Neural crest cell (in vitro differentiated cells): ENCODE measurements at regions not wholly inside any gene's neighbourhood (a gene's known extent, or its start where the extent isn't known, plus 50 kb on each side); places are given as distances from the start of the nearest gene placed in this dataset.

Source experiments
- DNase-seq: peaks from one replicate; pipeline ENCODE4 v3.0.0; 2021; ENCODE audit warnings: low read depth, mixed read lengths, low spot score
- H3K27ac Mint-ChIP-seq: one replicate; pipeline ENCODE4 v1.8.0; 2021; ENCODE audit warnings: mild to moderate bottlenecking, mixed read lengths; ENCODE audit not compliant: unreplicated experiment
- H3K27me3 Mint-ChIP-seq: 2 replicates; pipeline ENCODE4 v1.8.0; 2021; ENCODE audit warnings: low read depth, mild to moderate bottlenecking, mixed read lengths
- H3K36me3 Mint-ChIP-seq: 2 replicates; pipeline ENCODE4 v1.8.0; 2021; ENCODE audit warnings: low read depth, mild to moderate bottlenecking, mixed read lengths
- H3K4me1 Mint-ChIP-seq: 2 replicates; pipeline ENCODE4 v1.8.0; 2021; ENCODE audit warnings: mixed read lengths
- H3K4me3 Mint-ChIP-seq: one replicate; pipeline ENCODE4 v1.8.0; 2021; ENCODE audit warnings: mild to moderate bottlenecking, mixed read lengths
- H3K9me3 Mint-ChIP-seq: 2 replicates; pipeline ENCODE4 v1.8.0; 2021; ENCODE audit warnings: mixed read lengths
- CTCF ChIP-seq: fragments of 200-600 bp; sonication (generic); conservative IDR thresholded peaks from 2 replicates; pipeline ENCODE4 v1.5.0; 2021; ENCODE audit warnings: antibody characterized with exemption, mild to moderate bottlenecking

- peaks cover 13% of the 10 kb centered on the region for H3K4me1 Mint-ChIP-seq
- TF ChIP-seq CTCF, result no peak
- H3K36me3 Mint-ChIP-seq, result no peaks in the 10 kb centered on the region
- DNase-seq, result no peak
- peaks cover 17% of the 10 kb centered on the region for H3K27me3 Mint-ChIP-seq
- no peak overlapping the region for H3K27ac Mint-ChIP-seq
- H3K9me3 Mint-ChIP-seq, result no peaks in the 10 kb centered on the region
- no peak overlapping the region for H3K4me3 Mint-ChIP-seq
Observed at GRCh38 chr2:236511266-236511665, 58.4 kb upstream of the ACKR3 start.

DNA sequence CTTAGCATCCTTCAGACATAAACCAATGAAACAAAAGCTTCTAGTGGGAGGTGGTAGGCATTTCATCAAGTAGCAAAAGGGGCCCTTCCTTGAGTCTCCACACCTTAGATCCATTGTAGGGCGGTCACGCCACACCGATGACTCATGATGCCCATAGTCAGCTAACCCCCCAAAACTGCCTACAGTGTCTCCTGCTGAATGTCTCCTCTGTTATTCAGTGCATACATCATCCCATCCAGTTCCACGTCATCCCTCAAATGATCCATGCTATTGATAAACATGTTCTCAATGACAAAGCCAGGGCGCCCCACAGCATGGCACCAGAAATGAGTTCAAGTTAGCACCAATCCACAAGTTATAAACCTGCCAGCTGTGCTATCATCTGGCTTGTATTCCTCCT lies 57.4 kb upstream of the ACKR3 start:
- H3K4me3 Mint-ChIP-seq, result no peak overlapping the region
- no peak for DNase-seq
- peaks cover 7% of the 10 kb centered on the region for H3K4me1 Mint-ChIP-seq
- H3K27ac Mint-ChIP-seq, result no peak overlapping the region
- no peaks in the 10 kb centered on the region for H3K9me3 Mint-ChIP-seq
- peaks cover 13% of the 10 kb centered on the region for H3K27me3 Mint-ChIP-seq
- no peaks in the 10 kb centered on the region for H3K36me3 Mint-ChIP-seq
- TF ChIP-seq CTCF, result no peak

- peak; percentile 48 for DNase-seq
- Mint-ChIP-seq H3K27ac (no peak overlapping the region), H3K4me3 (no peak overlapping the region)
Observed at GRCh38 chr2:236512902-236513435, 56.7 kb upstream of the ACKR3 start.

DNA sequence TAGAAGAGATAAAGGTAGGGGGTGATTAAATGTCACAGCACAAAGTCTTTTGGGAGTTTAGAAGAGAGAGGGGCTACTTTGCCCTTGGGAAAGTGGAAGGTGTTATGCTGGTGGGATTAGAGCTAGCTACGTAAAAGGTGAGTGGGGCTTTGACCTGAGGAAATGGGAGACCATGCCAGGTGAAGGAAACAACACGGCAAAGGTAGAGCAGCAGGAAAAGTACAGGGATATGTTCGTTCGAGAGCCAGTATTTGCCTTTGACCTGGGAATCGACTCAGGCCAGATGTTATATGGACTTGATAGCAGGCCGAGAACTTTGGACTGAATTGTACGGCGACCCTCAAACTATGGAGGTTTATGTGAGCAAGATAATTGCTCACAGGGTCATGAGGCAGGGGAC lies 55.7 kb upstream of the ACKR3 start:
- no peak for DNase-seq
- Mint-ChIP-seq H3K4me1 (peaks cover 8% of the 10 kb centered on the region), H3K9me3 (no peaks in the 10 kb centered on the region), H3K27ac (no peak overlapping the region), H3K36me3 (no peaks in the 10 kb centered on the region), H3K27me3 (peaks cover 6% of the 10 kb centered on the region), H3K4me3 (no peak overlapping the region)
- TF ChIP-seq CTCF, result no peak

More at GRCh38 chr2:236512902-236513435, 56.7 kb upstream of the ACKR3 start:
- Mint-ChIP-seq H3K9me3 (no peaks in the 10 kb centered on the region), H3K27me3 (peaks cover 13% of the 10 kb centered on the region), H3K36me3 (no peaks in the 10 kb centered on the region), H3K4me1 (peaks cover 11% of the 10 kb centered on the region)
- TF ChIP-seq CTCF, result peak; percentile 89

DNA sequence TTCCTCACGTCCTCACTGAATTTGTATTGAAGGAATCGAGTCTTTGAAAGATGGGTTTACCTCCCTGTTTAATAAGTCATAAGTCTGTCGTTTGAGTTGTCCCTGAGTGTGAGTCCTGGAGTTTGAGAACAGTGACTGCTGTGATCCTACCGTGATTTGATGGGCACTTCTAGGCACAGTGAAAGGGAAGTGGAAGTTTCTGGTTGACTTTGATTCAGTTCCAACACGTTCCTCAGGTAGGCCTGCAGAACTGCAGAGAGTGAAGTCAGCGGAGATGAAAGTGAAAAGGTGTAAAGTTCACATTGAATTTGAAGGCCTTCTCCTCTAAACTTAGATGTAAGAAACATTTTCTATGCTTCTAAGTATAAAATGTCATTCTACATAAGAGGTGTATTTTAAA lies 52.9 kb upstream of the ACKR3 start:
- TF ChIP-seq CTCF, result no peak
- no peaks in the 10 kb centered on the region for H3K36me3 Mint-ChIP-seq
- H3K27ac Mint-ChIP-seq, result no peak overlapping the region
- H3K4me1 Mint-ChIP-seq, result peaks cover 8% of the 10 kb centered on the region
- H3K27me3 Mint-ChIP-seq, result peaks cover 10% of the 10 kb centered on the region
- H3K4me3 Mint-ChIP-seq, result no peak overlapping the region
- DNase-seq, result no peak
- H3K9me3 Mint-ChIP-seq, result no peaks in the 10 kb centered on the region
